ENCODE measurements at regions not wholly inside any gene's neighbourhood (a gene's known extent, or its start where the extent isn't known, plus 50 kb on each side); places are given as distances from the start of the nearest gene placed in this dataset.

GRCh38 chr15:89399238-89400115 is 64.9 kb upstream of the POLG start:
- DNase-seq: peak in 1 of 2 donors; percentile 17

- no peak for DNase-seq
Observed at GRCh38 chr15:89398896-89399237, 64.2 kb upstream of the POLG start.

GRCh38 chr15:89397653-89398023 is 63.0 kb upstream of the POLG start:
- no peak for DNase-seq

GRCh38 chr15:89396723-89397652 is 62.4 kb upstream of the POLG start:
- DNase-seq: no peak

GRCh38 chr15:89395996-89396395 is 61.4 kb upstream of the POLG start:
- no peak for DNase-seq

- DNase-seq: no peak
Observed at GRCh38 chr15:89395461-89395871, 60.8 kb upstream of the POLG start.

- no peak for DNase-seq
Observed at GRCh38 chr15:89395031-89395430, 60.4 kb upstream of the POLG start.

- DNase-seq: no peak
Observed at GRCh38 chr15:89393056-89393455, 58.4 kb upstream of the POLG start.

- no peak for DNase-seq
Observed at GRCh38 chr15:89391685-89392257, 57.1 kb upstream of the POLG start.

GRCh38 chr15:89389841-89390603 is 55.4 kb upstream of the POLG start:
- no peak for DNase-seq

GRCh38 chr15:89387140-89387903 is 52.7 kb upstream of the POLG start:
- DNase-seq: no peak

GRCh38 chr15:89385596-89386331 is 51.1 kb upstream of the POLG start:
- DNase-seq: no peak

Data from activated CD4-positive, alpha-beta T cell treated with anti-CD3 and anti-CD28 coated beads for 4 hours (primary cell).